Fibroblast of the aortic adventitia (primary cell): ENCODE measurements at regions not wholly inside any gene's neighbourhood (a gene's known extent, or its start where the extent isn't known, plus 50 kb on each side); places are given as distances from the start of the nearest gene placed in this dataset.

Experiments
- DNase-seq: peaks from one replicate; pipeline ENCODE4 v3.0.0-alpha.2; 2010; ENCODE audit warnings: low read depth
- H3K4me3 ChIP-seq: 2 replicates; pipeline ENCODE4 v1.5.1; 2011; ENCODE audit warnings: low read depth, mild to moderate bottlenecking, control low read depth, low read length, moderate library complexity
- CTCF ChIP-seq: IDR thresholded peaks from 2 replicates; pipeline ENCODE4 v1.5.1; 2011; ENCODE audit warnings: mild to moderate bottlenecking, low read length, control low read depth, inconsistent platforms; ENCODE audit not compliant: insufficient read depth

GRCh38 chr18:8458546-8459215, 150.6 kb upstream of the RAB12 start:
- H3K4me3 ChIP-seq = no peak overlapping the region
- DNase-seq = no peak
- TF ChIP-seq CTCF = no peak

- H3K4me3 ChIP-seq = no peak overlapping the region
- no peak for DNase-seq
- no peak for TF ChIP-seq CTCF
These were observed 148.5 kb upstream of the RAB12 start for GRCh38 chr18:8460748-8461147.

- TF ChIP-seq CTCF = no peak
- DNase-seq = peak; percentile 5
- H3K4me3 ChIP-seq = no peak overlapping the region
These were observed 147.7 kb upstream of the RAB12 start for GRCh38 chr18:8461544-8461943.

GRCh38 chr18:8462651-8463185, 146.5 kb upstream of the RAB12 start:
- no peak for DNase-seq
- no peak for TF ChIP-seq CTCF
- H3K4me3 ChIP-seq = no peak overlapping the region

GRCh38 chr18:8463791-8464190, 145.4 kb upstream of the RAB12 start:
- no peak for DNase-seq
- no peak for TF ChIP-seq CTCF

GRCh38 chr18:8468191-8468590, 141.0 kb upstream of the RAB12 start:
- no peak for TF ChIP-seq CTCF
- no peak overlapping the region for H3K4me3 ChIP-seq

More at GRCh38 chr18:8463791-8464190, 145.4 kb upstream of the RAB12 start:
- H3K4me3 ChIP-seq = no peak overlapping the region

GRCh38 chr18:8468921-8469335, 140.3 kb upstream of the RAB12 start:
- H3K4me3 ChIP-seq = no peak overlapping the region
- DNase-seq = peak; percentile 36
- TF ChIP-seq CTCF = no peak

More at GRCh38 chr18:8468191-8468590, 141.0 kb upstream of the RAB12 start:
- DNase-seq = no peak
